HG03025 (cell line): ENCODE measurements at regions not wholly inside any gene's neighbourhood (a gene's known extent, or its start where the extent isn't known, plus 50 kb on each side); places are given as distances from the start of the nearest gene placed in this dataset.

ENCODE experiments used
- ATAC-seq: cut with Tn5 transposase; IDR thresholded peaks from one replicate; pipeline ENCODE4 v1.9.1; 2021; ENCODE audit warnings: mild to moderate bottlenecking, moderate library complexity; ENCODE audit not compliant: unreplicated experiment, low FRiP score

DNA sequence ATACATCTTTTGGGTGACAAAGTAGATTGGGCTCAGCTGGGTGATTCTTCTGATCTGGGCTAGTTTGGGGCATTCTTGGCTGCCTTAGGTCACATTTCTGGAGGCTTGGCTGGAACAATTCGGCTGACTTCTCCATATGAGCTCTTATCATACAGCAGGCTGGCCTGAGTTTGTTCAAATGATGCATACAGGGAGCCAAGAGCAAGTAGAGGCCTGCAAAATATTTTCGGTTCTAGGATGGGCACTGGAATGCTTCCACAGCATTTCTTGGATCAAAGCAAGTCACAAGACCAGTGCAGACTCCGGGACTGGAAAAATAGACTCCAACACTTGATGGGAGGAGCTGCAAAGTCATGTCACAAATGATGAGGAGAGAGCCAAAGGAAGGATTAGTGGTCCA lies 98.4 kb downstream of the SCG2 start:
- no peak for ATAC-seq

DNA sequence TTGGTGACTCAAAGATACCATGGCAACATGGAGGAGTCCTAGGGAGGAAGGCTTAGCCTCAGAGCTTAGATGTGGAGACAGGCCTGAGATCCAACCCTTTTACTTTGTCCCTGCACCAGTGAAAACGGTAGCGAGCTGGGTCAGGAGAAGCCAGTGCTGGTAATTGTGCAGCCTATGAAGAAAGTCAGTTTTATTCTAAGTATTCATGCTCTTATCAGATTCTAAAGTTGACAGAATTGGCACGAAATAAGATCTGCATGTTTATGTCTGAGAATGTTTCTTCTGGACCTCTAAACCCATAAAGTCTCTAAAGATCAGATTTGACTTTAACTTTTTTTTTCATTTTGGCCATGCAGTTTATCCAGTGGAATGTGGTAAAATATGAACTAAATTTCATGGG lies 93.8 kb downstream of the SCG2 start:
- no peak for ATAC-seq

DNA sequence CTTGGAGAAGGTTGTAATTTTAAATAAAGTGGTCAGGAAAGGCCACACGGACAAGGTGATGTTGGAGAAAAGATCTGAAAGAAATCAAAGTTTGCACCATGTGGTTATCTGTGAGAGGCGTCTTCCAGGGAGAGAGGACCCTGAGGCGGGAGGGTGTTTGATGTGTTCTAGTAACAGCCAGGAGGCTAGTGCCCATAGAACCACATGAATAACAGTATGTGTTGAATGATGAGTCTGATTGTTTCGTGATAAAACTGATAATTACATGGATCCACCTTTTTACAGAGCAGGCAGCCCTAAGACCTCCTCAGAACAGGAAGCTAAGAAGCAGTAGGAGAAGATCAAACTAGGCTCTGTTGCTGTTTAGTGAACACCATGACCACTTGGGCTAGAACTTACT lies 91.4 kb downstream of the SCG2 start:
- no peak for ATAC-seq

DNA sequence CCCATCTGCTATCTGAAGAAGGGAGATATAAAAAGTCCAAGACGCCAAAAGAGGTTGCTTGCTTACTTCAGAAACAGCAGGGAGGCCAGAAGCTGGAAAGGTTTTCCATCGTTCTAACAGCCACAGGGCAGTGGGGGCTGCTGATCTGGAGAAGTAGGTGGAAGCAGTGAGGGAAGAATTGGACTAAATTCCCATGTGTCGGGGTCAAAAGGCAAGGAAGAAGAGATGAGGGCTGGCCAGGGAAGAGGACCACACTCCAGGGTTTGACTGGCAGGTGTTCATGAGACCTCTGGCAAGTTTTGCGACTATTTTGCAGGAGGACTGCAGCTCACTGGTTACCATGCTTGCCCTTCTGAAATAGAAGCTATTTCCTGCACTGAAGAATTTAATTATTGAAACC lies 91.0 kb downstream of the SCG2 start:
- ATAC-seq, result no peak

DNA sequence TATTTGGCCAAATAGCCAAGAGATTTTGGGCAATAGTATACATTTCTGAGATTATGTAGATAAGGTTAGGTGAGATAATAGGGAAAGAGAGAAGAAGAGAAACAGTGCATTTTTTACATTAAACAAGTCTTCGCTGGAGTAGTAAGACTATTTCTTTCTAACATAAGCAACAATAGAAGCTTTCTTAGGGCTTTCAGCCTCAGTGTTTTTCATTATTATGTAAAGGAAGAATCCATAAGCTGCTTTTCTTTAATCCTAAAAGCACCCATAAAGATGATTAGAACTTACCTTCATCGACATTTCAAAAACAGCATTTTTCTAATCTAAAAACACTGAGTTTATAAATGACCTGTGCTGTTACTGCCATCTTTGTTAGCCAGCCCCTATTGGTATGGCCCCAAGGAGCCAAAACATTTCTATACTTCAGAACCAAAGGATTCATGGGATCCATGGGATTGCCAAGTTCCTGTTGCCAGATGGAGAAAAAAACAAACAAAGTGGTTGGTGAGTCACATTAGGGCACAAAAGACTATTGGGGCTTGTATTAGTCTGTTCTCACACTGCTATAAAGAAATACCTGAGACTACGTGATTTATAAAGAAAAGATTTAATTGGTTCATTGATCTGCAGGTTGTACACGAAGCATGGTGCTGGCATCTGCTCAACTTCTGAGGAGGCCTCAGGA lies 88.2 kb downstream of the SCG2 start:
- ATAC-seq, result no peak

DNA sequence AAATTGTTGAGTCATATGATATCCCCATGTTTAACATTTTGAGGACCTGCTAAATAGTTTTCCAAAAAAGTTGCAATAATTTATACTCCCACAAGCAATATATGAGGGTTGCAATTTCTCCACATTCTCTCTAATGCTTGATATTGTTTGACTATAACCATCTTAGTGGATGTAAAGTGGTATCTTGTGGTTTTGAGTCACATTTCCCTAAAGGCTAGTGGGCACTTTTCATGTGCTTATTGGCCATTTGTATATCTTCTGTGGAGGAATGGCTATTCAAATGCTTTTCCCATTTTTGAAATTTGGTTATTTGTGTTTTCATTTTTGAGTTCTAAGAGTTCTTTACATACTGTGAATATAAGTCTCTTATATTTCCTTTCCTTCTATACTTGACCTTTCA lies 82.7 kb downstream of the SCG2 start:
- ATAC-seq, result no peak

DNA sequence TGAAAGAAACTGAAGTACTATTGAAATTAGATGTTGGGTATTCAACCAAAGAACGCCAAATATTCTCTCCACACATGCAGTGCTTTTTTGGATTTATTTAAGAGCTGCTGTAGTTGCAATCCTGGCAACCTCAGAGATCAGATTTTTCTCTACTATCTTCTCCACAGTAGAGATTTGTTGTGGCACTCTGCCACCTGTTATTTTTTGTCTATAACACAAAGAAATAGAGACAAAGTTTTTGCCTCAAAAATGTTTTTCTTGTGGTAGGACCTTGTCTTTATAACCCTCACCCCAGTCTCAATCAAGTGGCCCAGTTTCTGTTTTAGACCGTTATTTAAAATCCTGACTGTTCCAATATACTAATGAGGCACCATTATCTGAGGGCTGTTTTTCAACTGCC lies 79.4 kb downstream of the SCG2 start:
- ATAC-seq, result no peak

DNA sequence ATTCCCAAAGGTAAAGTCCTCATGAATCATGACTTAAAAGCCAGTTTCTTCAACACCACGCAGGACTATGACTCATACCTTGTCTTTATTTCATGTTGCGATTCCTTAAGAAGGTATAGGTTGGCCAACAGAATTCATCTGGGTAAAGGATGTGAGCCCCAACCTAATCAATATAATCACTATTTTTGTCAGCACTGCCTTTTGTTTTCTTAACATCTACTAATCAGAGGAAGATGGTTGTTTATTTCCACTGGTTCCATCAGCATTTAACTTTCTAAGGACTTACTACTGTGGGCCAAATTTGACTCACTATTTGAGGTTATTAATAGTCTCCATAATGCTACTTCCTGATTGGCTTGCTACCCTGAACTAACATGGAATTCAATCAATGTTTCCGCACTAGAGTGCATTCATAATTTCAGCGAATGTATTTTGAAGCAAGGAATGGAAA lies 78.6 kb downstream of the SCG2 start:
- no peak for ATAC-seq

DNA sequence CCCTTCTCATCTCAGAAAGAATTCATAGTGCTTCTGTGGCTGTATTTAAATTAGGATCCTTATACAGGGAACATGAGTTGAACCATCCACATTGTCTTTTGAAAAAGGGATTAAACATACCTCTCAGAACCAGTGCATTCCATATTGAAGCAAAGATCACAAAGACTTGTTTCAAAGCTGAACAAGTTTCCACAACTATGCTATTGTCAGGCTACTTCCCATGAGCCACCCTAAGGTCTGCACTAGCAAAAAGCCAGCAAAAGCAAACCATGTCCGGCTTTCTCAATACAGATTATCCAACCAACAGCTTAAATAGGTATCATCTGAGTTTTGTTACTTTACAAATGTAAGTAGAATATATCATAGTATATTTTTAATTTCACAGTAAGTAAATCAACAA lies 78.1 kb downstream of the SCG2 start:
- no peak for ATAC-seq

DNA sequence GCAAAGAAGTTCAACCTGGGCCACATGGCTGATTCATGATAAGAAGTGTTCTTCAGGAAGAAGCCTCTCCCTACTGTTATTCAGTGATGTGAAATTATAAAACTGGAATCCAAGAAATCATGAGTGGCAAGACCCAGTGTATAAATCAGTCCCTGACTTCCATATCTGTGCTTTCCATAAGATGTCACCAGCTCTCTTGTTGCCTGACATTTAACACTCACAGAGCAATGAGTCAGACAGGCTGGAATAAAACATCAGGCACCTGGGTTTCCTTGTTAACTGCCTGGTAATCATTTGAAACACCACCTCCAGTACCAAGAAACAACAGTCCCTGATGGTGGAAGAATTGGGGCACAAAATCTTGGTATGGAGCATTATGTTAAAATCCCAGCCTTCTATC lies 76.1 kb downstream of the SCG2 start:
- ATAC-seq, result no peak

DNA sequence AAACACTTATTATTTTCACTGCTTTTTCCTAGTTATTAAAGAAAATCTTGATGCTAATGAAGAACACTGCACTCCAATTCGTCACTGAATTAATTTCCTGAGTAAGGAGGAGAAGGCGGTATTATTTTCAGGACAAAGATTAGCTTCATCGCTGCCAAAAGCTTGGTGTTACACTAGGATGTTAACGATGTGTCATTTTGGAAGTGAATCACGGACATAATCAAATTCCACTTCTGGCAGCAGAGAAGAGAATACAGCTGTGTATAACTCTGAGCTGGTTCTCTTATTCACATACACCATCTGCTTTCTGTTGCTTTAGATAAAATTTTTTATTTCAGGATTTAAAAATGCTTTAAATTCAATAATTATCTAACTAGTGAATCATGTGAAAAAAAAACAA lies 74.1 kb downstream of the SCG2 start:
- ATAC-seq, result no peak

DNA sequence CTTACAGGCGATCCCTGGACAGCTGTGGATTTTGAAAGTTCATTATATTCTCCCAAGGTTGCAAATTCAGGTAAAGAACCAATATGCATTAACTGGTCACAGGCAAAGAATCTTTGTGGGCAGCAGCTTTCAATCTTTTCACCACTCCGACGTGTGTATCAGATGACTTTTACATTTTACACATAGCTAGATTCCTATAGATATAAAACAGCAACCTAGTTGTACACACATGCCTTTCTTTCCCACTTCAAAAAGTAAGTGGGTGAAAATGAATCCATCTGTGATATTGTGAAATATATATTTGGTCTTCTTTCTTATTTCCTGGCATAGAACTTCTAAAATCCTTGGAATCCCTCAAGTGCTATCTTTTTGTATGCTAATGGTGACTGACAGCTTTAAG lies 72.5 kb downstream of the SCG2 start:
- no peak for ATAC-seq

DNA sequence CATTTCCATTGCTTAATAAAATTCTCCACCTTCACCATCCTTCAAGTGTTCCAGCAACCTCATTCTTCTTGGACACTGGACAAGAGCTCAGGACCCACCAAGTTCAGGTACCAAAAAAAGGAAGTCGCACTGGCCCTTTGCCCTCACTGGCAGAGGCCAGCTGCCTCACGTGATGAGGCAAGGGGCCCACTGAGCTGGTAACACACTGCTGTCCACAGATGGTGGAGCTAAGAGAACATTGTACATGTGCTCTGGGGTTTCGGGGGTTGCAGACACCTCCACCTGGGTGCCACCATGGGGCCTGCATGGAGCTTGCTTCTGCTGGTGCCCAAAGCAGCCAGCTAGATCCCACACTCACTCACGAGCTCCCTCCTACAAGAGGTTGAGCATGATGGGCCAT lies 71.3 kb downstream of the SCG2 start:
- no peak for ATAC-seq

DNA sequence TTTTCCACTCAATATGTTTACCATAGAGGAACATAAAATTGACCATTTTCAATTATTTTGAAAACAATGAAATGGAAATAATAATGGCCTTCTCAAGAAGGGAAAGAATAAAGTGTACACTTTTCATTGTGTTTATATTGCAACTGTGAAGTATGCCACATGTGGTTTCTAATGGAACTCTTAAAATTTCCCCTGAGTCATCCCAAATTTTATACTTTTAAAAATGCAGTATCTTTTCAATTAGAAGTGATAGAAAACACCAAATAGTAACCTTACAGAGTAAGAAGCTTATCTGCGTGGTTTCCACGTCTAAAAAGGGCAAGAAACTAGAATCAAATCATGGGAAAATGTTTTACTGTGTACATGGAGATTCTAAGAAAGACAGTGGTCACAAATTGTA lies 70.0 kb downstream of the SCG2 start:
- no peak for ATAC-seq

DNA sequence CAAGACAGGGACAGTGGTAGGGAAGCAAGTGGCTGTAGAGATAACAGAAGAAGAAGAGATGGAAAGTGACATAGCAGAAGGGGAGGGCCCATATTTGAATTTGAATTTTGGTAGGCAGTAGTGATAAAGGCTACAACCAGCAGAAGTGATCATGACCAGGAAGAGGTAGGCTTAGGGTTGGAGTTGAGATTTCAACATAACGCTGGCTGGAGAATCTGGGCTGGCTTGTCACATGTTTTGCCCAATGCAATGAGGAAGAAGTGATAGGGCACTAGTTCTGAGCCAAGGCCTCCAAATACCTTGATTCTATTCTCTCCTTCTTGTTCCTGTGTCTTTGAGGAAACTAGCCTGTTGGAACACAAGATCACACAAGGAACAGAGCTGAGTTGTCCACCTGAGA lies 69.4 kb downstream of the SCG2 start:
- ATAC-seq, result no peak

DNA sequence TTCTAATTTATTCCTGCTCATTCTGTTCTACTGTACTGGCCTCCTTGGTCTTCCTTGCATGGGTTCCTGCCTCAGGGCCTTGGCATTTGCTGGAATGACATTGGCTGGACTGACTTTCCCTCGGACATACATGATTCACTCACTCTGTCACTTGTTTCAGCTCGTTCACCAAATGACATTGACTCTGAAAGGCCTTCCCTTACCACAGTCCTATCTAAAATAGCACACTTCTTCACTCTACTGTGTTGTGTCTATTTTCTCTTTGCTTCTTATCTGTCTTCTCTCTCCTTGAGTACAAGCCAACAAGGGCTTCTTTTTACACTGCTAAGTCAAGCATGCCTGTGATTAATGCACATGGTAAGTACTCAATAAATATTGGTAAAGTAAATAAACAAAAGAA lies 65.6 kb downstream of the SCG2 start:
- no peak for ATAC-seq

DNA sequence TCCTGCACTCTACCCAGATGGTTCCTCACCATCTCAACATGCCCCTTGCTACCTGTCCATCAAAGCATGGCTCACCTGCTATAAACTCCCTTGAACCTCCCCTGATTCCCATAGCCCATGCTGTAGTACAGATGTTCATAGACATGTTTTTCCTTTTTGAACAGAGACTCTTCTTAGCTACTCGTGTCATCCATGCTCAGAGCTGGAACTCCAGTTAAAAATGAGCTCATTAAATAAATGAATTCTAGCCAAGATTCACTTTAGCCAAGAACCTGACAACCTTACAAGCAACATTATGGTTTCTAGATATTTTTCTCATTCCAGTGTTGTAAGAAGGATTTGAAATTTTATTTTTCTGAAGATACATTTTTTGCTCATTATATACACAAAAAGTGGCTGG lies 65.0 kb downstream of the SCG2 start:
- no peak for ATAC-seq

DNA sequence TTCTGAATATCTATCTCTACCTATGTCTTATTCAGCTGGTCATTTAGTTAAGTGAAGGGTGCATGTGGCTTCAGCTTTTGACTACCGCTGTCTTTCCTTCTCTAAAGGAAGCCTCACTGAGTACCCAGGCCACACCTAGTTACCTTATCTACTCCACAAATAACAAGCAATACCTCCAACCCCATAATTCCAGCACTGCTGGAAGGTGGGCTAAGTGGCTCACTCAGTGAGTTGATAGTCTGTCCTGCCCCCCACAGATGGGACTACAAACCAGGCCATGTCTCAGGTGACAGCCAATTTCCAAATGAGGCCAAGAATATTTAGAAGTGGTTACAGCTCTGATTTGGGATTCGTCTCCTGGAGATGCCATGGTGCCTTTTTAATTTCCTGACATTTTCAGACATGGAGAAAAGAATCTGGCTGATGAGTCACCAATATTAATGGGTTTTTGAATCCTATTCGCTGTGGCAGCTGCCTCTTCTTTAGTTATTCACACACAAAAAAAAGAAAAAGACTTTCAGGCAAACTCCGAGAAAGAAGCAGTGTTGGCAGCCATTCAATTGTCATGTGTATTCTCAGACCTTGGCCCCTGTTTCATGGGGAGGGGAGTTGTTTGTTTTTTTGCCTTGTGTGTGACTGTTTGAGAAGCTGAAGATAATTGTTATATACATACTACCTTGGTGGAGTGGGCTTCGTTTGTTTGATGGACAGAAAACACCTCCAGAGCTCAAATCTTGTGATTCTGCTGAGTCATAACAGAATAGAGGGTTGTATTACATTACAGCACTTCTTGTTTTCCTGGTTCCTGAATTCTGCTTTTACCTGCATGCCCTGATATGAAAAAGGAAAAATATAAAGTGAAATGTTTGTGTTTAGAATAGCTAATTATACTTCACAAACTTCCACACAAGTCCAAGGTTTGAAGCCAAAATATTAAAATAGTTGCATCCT lies 64.2 kb downstream of the SCG2 start:
- no peak for ATAC-seq

DNA sequence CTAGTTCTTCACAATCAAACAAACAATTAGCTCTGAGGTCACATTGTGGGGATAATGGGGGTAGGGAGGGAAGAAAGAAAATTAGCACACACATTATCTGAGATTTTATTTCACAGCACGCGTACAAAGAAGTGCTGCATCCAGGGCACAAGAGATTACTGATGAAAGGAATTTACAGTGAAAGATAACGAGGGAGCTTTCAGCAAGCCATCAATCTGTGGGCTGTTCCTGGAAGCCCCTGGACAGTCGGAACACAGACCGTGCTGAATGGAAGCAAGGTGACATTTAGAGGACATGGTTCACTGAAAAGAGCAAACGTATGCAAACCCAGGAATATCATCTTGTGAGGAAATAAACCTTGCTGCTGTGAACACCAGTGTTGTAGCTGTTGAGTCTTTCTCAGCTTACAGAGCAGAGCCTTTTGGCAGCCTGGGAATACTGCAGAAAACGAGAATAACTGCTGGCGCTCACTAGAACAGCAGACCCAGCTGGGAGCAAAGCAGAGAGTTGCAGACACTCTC lies 63.2 kb downstream of the SCG2 start:
- ATAC-seq, result no peak

DNA sequence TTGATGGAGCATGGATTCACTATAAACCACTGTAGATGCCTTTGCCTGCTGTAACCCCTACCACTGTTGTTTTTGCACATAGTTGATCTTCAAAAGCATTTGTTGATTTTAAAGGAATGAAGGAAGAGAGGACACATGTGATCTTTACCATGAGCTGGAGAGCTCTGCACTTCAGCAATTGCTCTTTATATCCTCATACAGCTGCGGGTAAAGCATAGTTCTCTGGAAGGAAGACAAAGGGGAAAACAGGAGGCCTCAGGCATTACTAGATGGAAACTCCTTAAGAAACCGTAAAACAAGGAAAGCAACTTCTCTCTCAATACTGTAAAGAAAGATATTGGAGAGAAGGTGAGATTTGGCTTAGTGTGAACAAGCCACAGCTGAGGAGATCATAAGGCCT lies 60.6 kb downstream of the SCG2 start:
- no peak for ATAC-seq

DNA sequence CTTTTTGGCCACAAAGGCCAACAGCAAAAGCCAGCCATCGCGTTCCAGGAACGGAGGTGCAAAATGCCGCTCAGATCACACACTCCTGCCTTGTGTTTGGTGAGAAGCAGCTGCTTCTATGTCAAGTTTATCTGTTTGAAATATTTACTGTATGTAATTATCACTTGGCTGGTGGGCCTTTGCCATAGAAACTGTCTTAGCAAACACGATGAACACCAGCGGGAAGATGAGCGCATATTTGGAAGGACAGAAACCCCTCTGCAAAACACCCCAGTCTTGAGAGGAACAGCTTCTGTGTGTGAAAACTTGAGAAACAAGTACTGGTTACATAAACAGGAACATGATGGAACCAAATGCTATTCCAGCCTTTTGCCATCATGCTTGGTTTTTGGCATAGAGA lies 59.7 kb downstream of the SCG2 start:
- no peak for ATAC-seq

DNA sequence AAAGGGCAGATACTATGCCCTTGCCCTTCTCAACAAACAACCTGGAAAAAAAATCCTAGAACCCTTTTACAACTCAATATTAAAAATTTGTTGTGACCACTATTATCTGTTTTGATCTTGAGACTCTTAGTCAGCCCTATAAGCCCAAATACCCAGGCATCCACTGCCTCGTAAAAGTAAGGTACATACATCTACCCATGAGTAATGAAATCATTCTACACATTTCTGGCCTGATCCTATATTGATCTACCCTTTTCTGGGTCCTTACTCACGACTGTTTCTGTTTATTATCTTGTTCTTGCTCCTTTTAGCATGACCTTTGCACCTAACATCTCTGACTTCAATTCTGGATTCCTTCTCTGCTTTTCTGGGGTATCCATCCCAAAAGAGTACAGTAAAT lies 56.8 kb downstream of the SCG2 start:
- no peak for ATAC-seq
